Colonic mucosa (tissue), 4 donors: ENCODE measurements at regions not wholly inside any gene's neighbourhood (a gene's known extent, or its start where the extent isn't known, plus 50 kb on each side); places are given as distances from the start of the nearest gene placed in this dataset.

Source experiments
- DNase-seq: peaks from one replicate; pipeline ENCODE4 v3.0.0-alpha.2; 2020
- H3K27ac ChIP-seq: fragments of 200-600 bp; one replicate; pipeline ENCODE4 v1.8.0; 2021
- H3K27me3 ChIP-seq: fragments of 200-600 bp; one replicate; pipeline ENCODE4 v1.8.0; 2021
- H3K36me3 ChIP-seq: fragments of 200-600 bp; one replicate; pipeline ENCODE4 v1.8.0; 2021
- H3K4me1 ChIP-seq: fragments of 200-600 bp; one replicate; pipeline ENCODE4 v1.8.0; 2021; ENCODE audit warnings: mild to moderate bottlenecking
- H3K4me3 ChIP-seq: fragments of 200-600 bp; one replicate; pipeline ENCODE4 v1.8.0; 2021
- H3K9ac ChIP-seq, 2 donors: one replicate each; pipeline ENCODE4 v1.7.0; 2013; ENCODE audit warnings: control low read depth in 2 of 2, low read depth in 2 of 2, low read length in 2 of 2
- H3K9me3 ChIP-seq: fragments of 200-600 bp; one replicate; pipeline ENCODE4 v1.8.0; 2021
- CTCF ChIP-seq: fragments of 200-600 bp; IDR thresholded peaks from one replicate; pipeline ENCODE4 v1.8.0; 2022; ENCODE audit warnings: antibody characterized with exemption, mild to moderate bottlenecking
- intact Hi-C: fragments of 100-400 bp; cut with DNase I; formaldehyde crosslinking; loops from one replicate; pipeline ENCODE4 v1.14.1; 2022
- donor health status: healthy.
- donor health status: DM: no; HTN: no; CAD: no.
- donor health status: DM: no; HTN: no; CAD: no.

GRCh38 chr6:92706976-92707375 lies 712.4 kb downstream of the EPHA7 start:
- no peaks in the 10 kb centered on the region for H3K36me3 ChIP-seq
- H3K4me3 ChIP-seq, result no peak overlapping the region
- H3K27ac ChIP-seq, result no peak overlapping the region
- no peak for DNase-seq
- no peaks in the 10 kb centered on the region for H3K4me1 ChIP-seq
- H3K27me3 ChIP-seq, result no peaks in the 10 kb centered on the region
- H3K9me3 ChIP-seq, result no peaks in the 10 kb centered on the region
- intact Hi-C loops, result no loop called here
- H3K9ac ChIP-seq, result no peak overlapping the region
- TF ChIP-seq CTCF, result no peak

GRCh38 chr6:92701425-92702096 lies 717.8 kb downstream of the EPHA7 start:
- DNase-seq, result no peak
- no peak overlapping the region for H3K9ac ChIP-seq
- H3K4me3 ChIP-seq, result no peak overlapping the region
- H3K27ac ChIP-seq, result no peak overlapping the region
- no peaks in the 10 kb centered on the region for H3K27me3 ChIP-seq
- no peaks in the 10 kb centered on the region for H3K4me1 ChIP-seq
- no peaks in the 10 kb centered on the region for H3K36me3 ChIP-seq
- no peaks in the 10 kb centered on the region for H3K9me3 ChIP-seq
- TF ChIP-seq CTCF, result no peak
- intact Hi-C loops, result no loop called here

- H3K36me3 ChIP-seq, result no peaks in the 10 kb centered on the region
- no peak overlapping the region for H3K9ac ChIP-seq
- H3K9me3 ChIP-seq, result no peaks in the 10 kb centered on the region
- H3K27me3 ChIP-seq, result no peaks in the 10 kb centered on the region
- DNase-seq, result no peak
- intact Hi-C loops, result no loop called here
- TF ChIP-seq CTCF, result no peak
- H3K4me3 ChIP-seq, result no peak overlapping the region
- no peaks in the 10 kb centered on the region for H3K4me1 ChIP-seq
- no peak overlapping the region for H3K27ac ChIP-seq
These were observed 718.9 kb downstream of the EPHA7 start for GRCh38 chr6:92700411-92700810.

GRCh38 chr6:92690997-92691599 lies 728.3 kb downstream of the EPHA7 start:
- no peak for TF ChIP-seq CTCF
- no peak overlapping the region for H3K27ac ChIP-seq
- intact Hi-C loops, result no loop called here
- no peaks in the 10 kb centered on the region for H3K36me3 ChIP-seq
- no peak for DNase-seq
- H3K4me1 ChIP-seq, result no peaks in the 10 kb centered on the region
- H3K9ac ChIP-seq, result no peak overlapping the region
- H3K4me3 ChIP-seq, result no peak overlapping the region
- H3K27me3 ChIP-seq, result no peaks in the 10 kb centered on the region
- no peaks in the 10 kb centered on the region for H3K9me3 ChIP-seq

GRCh38 chr6:92688342-92688741 lies 731.0 kb downstream of the EPHA7 start:
- no peaks in the 10 kb centered on the region for H3K4me1 ChIP-seq
- no peaks in the 10 kb centered on the region for H3K9me3 ChIP-seq
- intact Hi-C loops, result no loop called here
- no peak overlapping the region for H3K27ac ChIP-seq
- H3K9ac ChIP-seq, result no peak overlapping the region
- H3K36me3 ChIP-seq, result no peaks in the 10 kb centered on the region
- no peak overlapping the region for H3K4me3 ChIP-seq
- H3K27me3 ChIP-seq, result no peaks in the 10 kb centered on the region
- DNase-seq, result no peak
- TF ChIP-seq CTCF, result no peak
